Neural cell (in vitro differentiated cells): ENCODE measurements at regions not wholly inside any gene's neighbourhood (a gene's known extent, or its start where the extent isn't known, plus 50 kb on each side); places are given as distances from the start of the nearest gene placed in this dataset.
"Not testable (repeated sequence)": the region's sequence is repeated elsewhere in the genome, so short reads cannot be mapped to it uniquely, and the experiment has no call there.

ENCODE experiments used
- EP300 ChIP-seq: fragments of 450-650 bp; conservative IDR thresholded peaks from 2 replicates; pipeline ENCODE4 v1.6.1; 2014; ENCODE audit warnings: antibody characterized with exemption, mild to moderate bottlenecking, moderate library complexity; ENCODE audit not compliant: poor library complexity, severe bottlenecking
- EZH2 ChIP-seq: fragments of 200-600, 300-800 bp; shearing (Covaris generic), sonication (generic); IDR thresholded peaks from 2 replicates; pipeline ENCODE4 v1.6.1; 2014; ENCODE audit warnings: antibody characterized with exemption, low read length, borderline replicate concordance, mild to moderate bottlenecking; ENCODE audit not compliant: insufficient read depth, poor library complexity, severe bottlenecking
- POLR2AphosphoS5 ChIP-seq: IDR thresholded peaks from 2 replicates; pipeline ENCODE4 v1.6.1; 2012
- RAD21 ChIP-seq: fragments of 450-650 bp; conservative IDR thresholded peaks from 2 replicates; pipeline ENCODE4 v1.6.1; 2014; ENCODE audit warnings: antibody characterized with exemption, mild to moderate bottlenecking, moderate library complexity
- TF ChIP-seq, protein P1 (sequence below): fragments of 450-650 bp; IDR thresholded peaks from 2 replicates; pipeline ENCODE4 v1.5.1; 2014; ENCODE audit warnings: antibody characterized with exemption, mild to moderate bottlenecking, moderate library complexity; ENCODE audit not compliant: poor library complexity, severe bottlenecking
- TF ChIP-seq, protein P2 (sequence below): IDR thresholded peaks from 2 replicates; pipeline ENCODE4 v1.6.1; 2012; ENCODE audit warnings: borderline replicate concordance

- TF ChIP-seq, protein P1, sequence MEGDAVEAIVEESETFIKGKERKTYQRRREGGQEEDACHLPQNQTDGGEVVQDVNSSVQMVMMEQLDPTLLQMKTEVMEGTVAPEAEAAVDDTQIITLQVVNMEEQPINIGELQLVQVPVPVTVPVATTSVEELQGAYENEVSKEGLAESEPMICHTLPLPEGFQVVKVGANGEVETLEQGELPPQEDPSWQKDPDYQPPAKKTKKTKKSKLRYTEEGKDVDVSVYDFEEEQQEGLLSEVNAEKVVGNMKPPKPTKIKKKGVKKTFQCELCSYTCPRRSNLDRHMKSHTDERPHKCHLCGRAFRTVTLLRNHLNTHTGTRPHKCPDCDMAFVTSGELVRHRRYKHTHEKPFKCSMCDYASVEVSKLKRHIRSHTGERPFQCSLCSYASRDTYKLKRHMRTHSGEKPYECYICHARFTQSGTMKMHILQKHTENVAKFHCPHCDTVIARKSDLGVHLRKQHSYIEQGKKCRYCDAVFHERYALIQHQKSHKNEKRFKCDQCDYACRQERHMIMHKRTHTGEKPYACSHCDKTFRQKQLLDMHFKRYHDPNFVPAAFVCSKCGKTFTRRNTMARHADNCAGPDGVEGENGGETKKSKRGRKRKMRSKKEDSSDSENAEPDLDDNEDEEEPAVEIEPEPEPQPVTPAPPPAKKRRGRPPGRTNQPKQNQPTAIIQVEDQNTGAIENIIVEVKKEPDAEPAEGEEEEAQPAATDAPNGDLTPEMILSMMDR, result not testable (repeated sequence)
- not testable (repeated sequence) for TF ChIP-seq RAD21, EZH2, EP300, POLR2AphosphoS5
- TF ChIP-seq, protein P2, sequence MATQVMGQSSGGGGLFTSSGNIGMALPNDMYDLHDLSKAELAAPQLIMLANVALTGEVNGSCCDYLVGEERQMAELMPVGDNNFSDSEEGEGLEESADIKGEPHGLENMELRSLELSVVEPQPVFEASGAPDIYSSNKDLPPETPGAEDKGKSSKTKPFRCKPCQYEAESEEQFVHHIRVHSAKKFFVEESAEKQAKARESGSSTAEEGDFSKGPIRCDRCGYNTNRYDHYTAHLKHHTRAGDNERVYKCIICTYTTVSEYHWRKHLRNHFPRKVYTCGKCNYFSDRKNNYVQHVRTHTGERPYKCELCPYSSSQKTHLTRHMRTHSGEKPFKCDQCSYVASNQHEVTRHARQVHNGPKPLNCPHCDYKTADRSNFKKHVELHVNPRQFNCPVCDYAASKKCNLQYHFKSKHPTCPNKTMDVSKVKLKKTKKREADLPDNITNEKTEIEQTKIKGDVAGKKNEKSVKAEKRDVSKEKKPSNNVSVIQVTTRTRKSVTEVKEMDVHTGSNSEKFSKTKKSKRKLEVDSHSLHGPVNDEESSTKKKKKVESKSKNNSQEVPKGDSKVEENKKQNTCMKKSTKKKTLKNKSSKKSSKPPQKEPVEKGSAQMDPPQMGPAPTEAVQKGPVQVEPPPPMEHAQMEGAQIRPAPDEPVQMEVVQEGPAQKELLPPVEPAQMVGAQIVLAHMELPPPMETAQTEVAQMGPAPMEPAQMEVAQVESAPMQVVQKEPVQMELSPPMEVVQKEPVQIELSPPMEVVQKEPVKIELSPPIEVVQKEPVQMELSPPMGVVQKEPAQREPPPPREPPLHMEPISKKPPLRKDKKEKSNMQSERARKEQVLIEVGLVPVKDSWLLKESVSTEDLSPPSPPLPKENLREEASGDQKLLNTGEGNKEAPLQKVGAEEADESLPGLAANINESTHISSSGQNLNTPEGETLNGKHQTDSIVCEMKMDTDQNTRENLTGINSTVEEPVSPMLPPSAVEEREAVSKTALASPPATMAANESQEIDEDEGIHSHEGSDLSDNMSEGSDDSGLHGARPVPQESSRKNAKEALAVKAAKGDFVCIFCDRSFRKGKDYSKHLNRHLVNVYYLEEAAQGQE, result not testable (repeated sequence)
Observed at GRCh38 chr11:67888056-67888455, 115.8 kb downstream of the UNC93B1 start.
